HepG2 (cell line): ENCODE measurements at regions not wholly inside any gene's neighbourhood (a gene's known extent, or its start where the extent isn't known, plus 50 kb on each side); places are given as distances from the start of the nearest gene placed in this dataset.

ENCODE experiments used
- ATAC-seq: fragments of 200-7000 bp; cut with Tn5 transposase; 3 replicates; pipeline ENCODE4 v1.9.1; 2020; ENCODE audit warnings: mild to moderate bottlenecking, moderate library complexity
- BruUV-seq: library from RNA; stranded (reverse); fragments of 400-500 nt; replicated peaks from 2 replicates; lab custom pipeline; 2021; lab: Mats Ljungman, UMichigan
- CTCF ChIA-PET: fragments of 300-600 bp; formaldehyde crosslinking; extraction: SDS; loops from one replicate; lab custom pipeline; 2021; ENCODE audit warnings: low total read pairs, inconsistent platforms, low intra/inter-chr PET ratio; lab: Yijun Ruan, JAX
- POLR2A ChIA-PET: fragments of 350-600 bp; sonication (Branson Sonifier 250); formaldehyde crosslinking; loops from one replicate; lab custom pipeline; 2020; ENCODE audit warnings: antibody characterized with exemption, inconsistent platforms; lab: Yijun Ruan, JAX
- DNase-seq: peaks from one replicate; pipeline ENCODE4 v3.0.0-alpha.2; 2015; ENCODE audit warnings: low spot score
- FAIRE-seq: peaks from 3 replicates; lab custom pipeline; 2011; peaks lifted over from hg19 to GRCh38; lab: Jason Lieb, UNC
- H2AFZ ChIP-seq: one replicate; pipeline ENCODE4 v1.6.1; 2011; ENCODE audit warnings: low read length, inconsistent platforms
- H3K27ac ChIP-seq: fragments of 300-600 bp; 3 replicates; pipeline ENCODE4 v1.8.0; 2011; ENCODE audit warnings: mixed run types, mild to moderate bottlenecking, mixed read lengths, low read length, inconsistent platforms; ENCODE audit not compliant: insufficient read depth; ENCODE audit errors: extremely low read length
- H3K27me3 ChIP-seq, 2 experiments: fragments of 200-600 bp in 1 of 2; 2 replicates in 1 of 2; 3 replicates in 1 of 2; pipeline versions ENCODE4 v1.6.0 to v1.8.0; 2011; ENCODE audit warnings: low read length in 2 of 2, mild to moderate bottlenecking in 2 of 2, moderate library complexity in 2 of 2, inconsistent platforms in 1 of 2; ENCODE audit not compliant: insufficient read depth in 2 of 2, control insufficient read depth in 1 of 2
- H3K36me3 ChIP-seq, 2 experiments: fragments of 200-600 bp in 1 of 2; replicated peaks in 1 of 2; 2 replicates in 1 of 2; 3 replicates in 1 of 2; pipeline versions ENCODE4 v1.5.1 to v1.8.0; 2011; ENCODE audit warnings: low read length in 2 of 2, inconsistent platforms in 1 of 2; ENCODE audit not compliant: insufficient read depth in 2 of 2, control insufficient read depth in 1 of 2
- H3K4me1 ChIP-seq: 2 replicates; pipeline ENCODE4 v1.5.1; 2012; ENCODE audit warnings: low read length, inconsistent platforms; ENCODE audit not compliant: insufficient read depth
- H3K4me2 ChIP-seq: 2 replicates; pipeline ENCODE4 v1.6.0; 2011; ENCODE audit warnings: low read depth, low read length, inconsistent platforms
- H3K4me3 ChIP-seq, 3 experiments: fragments of 200-600 bp in 1 of 3; sonication (generic), shearing (Covaris generic) in 1 of 3; replicated peaks in 1 of 3; 2 replicates each; pipeline ENCODE4 v1.5.1; 2011 to 2016; ENCODE audit warnings: low read length in 3 of 3, inconsistent platforms in 2 of 3, low read depth in 2 of 3, mild to moderate bottlenecking in 2 of 3, control low read depth in 1 of 3, mixed read lengths in 1 of 3; ENCODE audit not compliant: insufficient read depth in 1 of 3
- H3K79me2 ChIP-seq: one replicate; pipeline ENCODE4 v1.6.1; 2011; ENCODE audit warnings: low read length, inconsistent platforms; ENCODE audit not compliant: insufficient read depth
- H3K9ac ChIP-seq: 2 replicates; pipeline ENCODE4 v1.6.0; 2011; ENCODE audit warnings: mild to moderate bottlenecking, low read depth, low read length, inconsistent platforms; ENCODE audit not compliant: insufficient read depth
- H3K9me3 ChIP-seq: 2 replicates; pipeline ENCODE4 v1.5.1; 2012; ENCODE audit warnings: mild to moderate bottlenecking, low read length
- H4K20me1 ChIP-seq: 2 replicates; pipeline ENCODE4 v1.6.0; 2011; ENCODE audit warnings: inconsistent platforms, mild to moderate bottlenecking, low read length, moderate library complexity; ENCODE audit not compliant: insufficient read depth
- BRCA1 ChIP-seq: sonication (generic); formaldehyde crosslinking; IDR thresholded peaks from 2 replicates; pipeline ENCODE4 v1.4.0; 2020; ENCODE audit warnings: missing genetic modification reagents
- CREB1 ChIP-seq, 2 experiments: fragments of 450-650 bp in 1 of 2; IDR thresholded peaks; 2 replicates each; pipeline ENCODE4 v1.6.1; 2016 to 2017; ENCODE audit warnings: control low read depth in 1 of 2, mild to moderate bottlenecking in 1 of 2, missing compliant biosample characterization in 1 of 2, missing genetic modification characterization in 1 of 2
- E2F5 ChIP-seq: sonication (generic); formaldehyde crosslinking; conservative IDR thresholded peaks from 2 replicates; pipeline ENCODE4 v1.4.0; 2020; ENCODE audit warnings: missing genetic modification reagents
- EEA1 ChIP-seq: sonication (generic); formaldehyde crosslinking; IDR thresholded peaks from 2 replicates; pipeline ENCODE4 v1.5.1; 2020; ENCODE audit warnings: mild to moderate bottlenecking, missing genetic modification reagents, borderline replicate concordance
- ELF4 ChIP-seq: sonication (generic); formaldehyde crosslinking; IDR thresholded peaks from 2 replicates; pipeline ENCODE4 v1.5.0; 2020; ENCODE audit warnings: missing genetic modification reagents, mild to moderate bottlenecking, moderate library complexity, borderline replicate concordance
- ERF ChIP-seq: IDR thresholded peaks from 2 replicates; pipeline ENCODE4 v1.6.1; 2018; ENCODE audit warnings: missing biosample characterization, missing genetic modification reagents
- FOXK2 ChIP-seq: fragments of 450-650 bp; IDR thresholded peaks from 2 replicates; pipeline ENCODE4 v1.6.1; 2016
- GPBP1L1 ChIP-seq: sonication (generic); formaldehyde crosslinking; IDR thresholded peaks from 2 replicates; pipeline ENCODE4 v1.5.0; 2020; ENCODE audit warnings: mild to moderate bottlenecking, missing genetic modification reagents
- HNRNPUL1 ChIP-seq: fragments of 200-400 bp; formaldehyde crosslinking; IDR thresholded peaks from 2 replicates; pipeline ENCODE4 v1.6.1; 2017; ENCODE audit warnings: low read depth, mild to moderate bottlenecking, low read length, moderate library complexity
- ISL2 ChIP-seq: sonication (generic); formaldehyde crosslinking; IDR thresholded peaks from 2 replicates; pipeline ENCODE4 v1.5.0; 2020; ENCODE audit warnings: missing genetic modification reagents
- KAT2B ChIP-seq: fragments of 150-350 bp; IDR thresholded peaks from 2 replicates; pipeline ENCODE4 v1.6.1; 2014; ENCODE audit warnings: low read depth, low read length, borderline replicate concordance
- MLLT10 ChIP-seq: sonication (generic); formaldehyde crosslinking; IDR thresholded peaks from 2 replicates; pipeline ENCODE4 v1.4.0; 2020; ENCODE audit warnings: missing genetic modification reagents
- PCBP1 ChIP-seq: fragments of 200-400 bp; formaldehyde crosslinking; IDR thresholded peaks from 2 replicates; pipeline ENCODE4 v1.6.1; 2017; ENCODE audit warnings: mild to moderate bottlenecking, low read depth, low read length, borderline replicate concordance
- TCF7 ChIP-seq: sonication (generic); IDR thresholded peaks from 2 replicates; pipeline ENCODE4 v1.6.1; 2016; ENCODE audit warnings: antibody characterized with exemption, low read depth
- ZNF17 ChIP-seq: sonication (generic); formaldehyde crosslinking; IDR thresholded peaks from 2 replicates; pipeline ENCODE4 v1.5.0; 2020; ENCODE audit warnings: mild to moderate bottlenecking, missing genetic modification reagents
- ZNF207 ChIP-seq: fragments of 450-650 bp; IDR thresholded peaks from 2 replicates; pipeline ENCODE4 v1.6.1; 2016; ENCODE audit warnings: antibody characterized with exemption, borderline replicate concordance
- ZNF292 ChIP-seq: sonication (generic); formaldehyde crosslinking; IDR thresholded peaks from 2 replicates; pipeline ENCODE4 v1.8.1; 2022; ENCODE audit warnings: mild to moderate bottlenecking, low read depth, missing genetic modification reagents, borderline replicate concordance
- ZNF337 ChIP-seq: sonication (generic); formaldehyde crosslinking; IDR thresholded peaks from 2 replicates; pipeline ENCODE4 v1.5.1; 2020; ENCODE audit warnings: missing genetic modification reagents, low read depth, mild to moderate bottlenecking, borderline replicate concordance
- ZNF773 ChIP-seq: sonication (generic); formaldehyde crosslinking; IDR thresholded peaks from 2 replicates; pipeline ENCODE4 v1.4.0; 2020; ENCODE audit warnings: missing genetic modification reagents, borderline replicate concordance
- ZNF790 ChIP-seq: sonication (generic); formaldehyde crosslinking; IDR thresholded peaks from 2 replicates; pipeline ENCODE4 v1.8.0; 2022; ENCODE audit warnings: missing genetic modification reagents, mild to moderate bottlenecking, borderline replicate concordance
- WGBS: methylation state at CpG from one replicate; pipeline ENCODE4 v1.1.6; 2017; ENCODE audit warnings: low lambda C conversion rate; 5-methylcytosine and 5-hydroxymethylcytosine counted together
- in situ Hi-C: cut with HindIII; loops from 2 replicates; pipeline ENCODE4 v1.10.0; 2017; ENCODE audit warnings: low pct_unique_long_range_greater_than_20kb; ENCODE audit not compliant: extremely low pct_ligation_motif_present
- intact Hi-C: fragments of 100-400 bp; cut with micrococcal nuclease; formaldehyde crosslinking; loops from one replicate; pipeline ENCODE4 v1.10.0; 2022; ENCODE audit not compliant: unreplicated experiment

DNA sequence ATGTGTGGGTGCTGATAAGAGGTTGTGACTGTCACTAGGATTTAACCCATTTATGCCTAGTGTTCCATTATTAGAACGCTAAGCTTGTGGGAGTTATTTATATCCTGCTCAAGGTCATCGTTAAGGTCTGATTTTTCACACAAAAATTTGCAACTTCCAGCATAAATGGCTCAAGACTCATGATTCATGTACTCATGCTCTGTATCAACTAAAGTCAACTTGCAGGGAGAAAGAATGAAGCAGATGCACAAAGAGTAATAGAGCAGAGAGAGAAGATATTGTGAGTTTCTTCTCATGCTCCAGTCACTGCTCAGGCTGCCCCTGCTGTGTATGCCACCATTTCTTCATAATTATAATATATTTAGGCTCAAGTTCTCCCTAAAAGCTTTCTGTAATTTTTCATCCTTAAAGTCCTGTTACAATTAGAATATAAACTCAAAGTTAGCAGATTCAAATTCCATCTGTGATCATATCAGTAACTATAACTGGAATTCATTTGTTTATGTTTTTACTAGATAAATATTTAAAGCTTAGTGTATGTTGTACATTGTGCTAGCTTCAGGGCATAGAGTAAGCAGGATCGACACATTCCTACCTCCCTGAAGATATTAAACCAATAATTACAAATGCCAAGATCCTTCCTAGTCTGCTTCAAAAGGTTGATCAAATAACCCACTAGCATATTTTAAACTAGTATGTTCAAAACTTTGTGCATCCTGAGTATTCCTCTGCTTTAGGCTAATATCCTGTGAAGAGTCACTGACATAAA, 136.7 kb downstream of the NUDT12 start:
- Histone ChIP-seq H3K27ac (no peak overlapping the region), H3K9me3 (no peaks in the 10 kb centered on the region), H3K4me2 (no peak overlapping the region), H3K79me2 (no peaks in the 10 kb centered on the region), H3K36me3 (no peaks in the 10 kb centered on the region), H4K20me1 (no peaks in the 10 kb centered on the region), H3K27me3 (no peaks in the 10 kb centered on the region), H3K4me1 (peaks cover 5% of the 10 kb centered on the region; the same call in 1 of the 2 replicates), H3K9ac (no peak overlapping the region), H3K4me3 (no peak overlapping the region), H2AFZ (no peak overlapping the region)
- in situ Hi-C loops = no loop called here
- no TSS peak for BruUV-seq
- POLR2A ChIA-PET = no interaction called here
- CTCF ChIA-PET = no interaction called here
- WGBS = 15% methylated on average over 3 of the region's 3 CpGs
- intact Hi-C loops = no loop called here
- FAIRE-seq (no peak), DNase-seq (no peak), ATAC-seq (no peak)
- TF ChIP-seq EEA1 (CRISPR knock-in tag) = no peak
- no peak for TF ChIP-seq GPBP1L1
- no peak for TF ChIP-seq FOXK2
- TF ChIP-seq MLLT10 (CRISPR knock-in tag) = no peak
- no peak for TF ChIP-seq BRCA1 (CRISPR knock-in tag)
- TF ChIP-seq CREB1 (IDR thresholded peaks at IDR 0.05) = no peak
- no peak for TF ChIP-seq CREB1 (CRISPR knock-in tag; IDR thresholded peaks at IDR 0.05)
- TF ChIP-seq ERF = no peak
- TF ChIP-seq ZNF790 (CRISPR knock-in tag) = no peak
- no peak for TF ChIP-seq ISL2
- TF ChIP-seq ZNF773 (CRISPR knock-in tag) = no peak
- TF ChIP-seq E2F5 (CRISPR knock-in tag) = no peak
- no peak for TF ChIP-seq ZNF207
- no peak for TF ChIP-seq TCF7
- no peak for TF ChIP-seq ZNF292
- TF ChIP-seq KAT2B = no peak
- TF ChIP-seq HNRNPUL1 = no peak
- no peak for TF ChIP-seq ZNF17 (CRISPR knock-in tag)
- no peak for TF ChIP-seq ZNF337 (CRISPR knock-in tag)
- TF ChIP-seq ELF4 (CRISPR knock-in tag) = no peak
- no peak for TF ChIP-seq PCBP1
